Natural killer cell (primary cell): ENCODE measurements at regions not wholly inside any gene's neighbourhood (a gene's known extent, or its start where the extent isn't known, plus 50 kb on each side); places are given as distances from the start of the nearest gene placed in this dataset.
A peak's percentile ranks its signal among the peaks of the same experiment; 100 is the strongest.

Experiments used
- ATAC-seq, 3 donors: fragments of 150-1000 bp in 2 of 3; fragments of 200-7000 bp in 1 of 3; cut with Tn5 transposase; 1 replicate in 1 of 3; 2 replicates in 2 of 3; pipeline ENCODE4 v1.10.0; 2021; ENCODE audit warnings: mild to moderate bottlenecking in 2 of 3, moderate library complexity in 2 of 3
- DNase-seq, 2 donors: peaks; one replicate each; pipeline versions ENCODE4 v3.0.0 to v3.0.0-alpha.2; 2013 to 2021; ENCODE audit warnings: mixed read lengths in 1 of 2
- H3K27ac ChIP-seq: one replicate; pipeline ENCODE4 v1.5.1; 2013; ENCODE audit warnings: mild to moderate bottlenecking, low read length
- H3K27me3 ChIP-seq: one replicate; pipeline ENCODE4 v1.6.1; 2013; ENCODE audit warnings: low read length; ENCODE audit not compliant: control insufficient read depth, insufficient read depth
- H3K36me3 ChIP-seq: one replicate; pipeline ENCODE4 v1.6.1; 2013; ENCODE audit warnings: low read length; ENCODE audit not compliant: control insufficient read depth, insufficient read depth
- H3K4me1 ChIP-seq: one replicate; pipeline ENCODE4 v1.6.1; 2013; ENCODE audit warnings: low read length; ENCODE audit not compliant: control insufficient read depth, insufficient read depth
- H3K4me3 ChIP-seq: one replicate; pipeline ENCODE4 v1.5.1; 2013; ENCODE audit warnings: low read length
- H3K9me3 ChIP-seq: one replicate; pipeline ENCODE4 v1.6.1; 2013; ENCODE audit warnings: low read length; ENCODE audit not compliant: control insufficient read depth, insufficient read depth
- H3K27ac Mint-ChIP-seq, 2 donors: one replicate each; pipeline ENCODE4 v1.8.0; 2022; ENCODE audit warnings: mild to moderate bottlenecking in 2 of 2, mixed read lengths in 2 of 2, moderate library complexity in 1 of 2
- H3K27me3 Mint-ChIP-seq, 2 donors: one replicate each; pipeline ENCODE4 v1.8.0; 2022; ENCODE audit warnings: low read depth in 2 of 2, mixed read lengths in 2 of 2
- H3K36me3 Mint-ChIP-seq: one replicate; pipeline ENCODE4 v1.8.0; 2022; ENCODE audit warnings: mixed read lengths
- H3K4me1 Mint-ChIP-seq, 2 donors: one replicate each; pipeline ENCODE4 v1.8.0; 2022; ENCODE audit warnings: mixed read lengths in 2 of 2
- H3K4me3 Mint-ChIP-seq: one replicate; pipeline ENCODE4 v1.8.0; 2022; ENCODE audit warnings: mild to moderate bottlenecking, moderate library complexity, mixed read lengths
- H3K9me3 Mint-ChIP-seq, 2 donors: one replicate each; pipeline ENCODE4 v1.8.0; 2022; ENCODE audit warnings: mixed read lengths in 2 of 2
- CTCF ChIP-seq: fragments of 200-600 bp; IDR thresholded peaks from one replicate; pipeline ENCODE4 v1.8.0; 2022; ENCODE audit warnings: antibody characterized with exemption
- WGBS: methylation state at CpG from one replicate; pipeline ENCODE4 v1.1.7; 2013; ENCODE audit warnings: missing lambda C conversion rate; ENCODE audit not compliant: insufficient coverage; 5-methylcytosine and 5-hydroxymethylcytosine counted together
- intact Hi-C: fragments of 100-400 bp; cut with micrococcal nuclease; formaldehyde crosslinking; loops from one replicate; pipeline ENCODE4 v1.14.2; 2022

- Histone ChIP-seq H3K4me3 (no peak overlapping the region), H3K36me3 (no peaks in the 10 kb centered on the region), H3K4me1 (peaks cover 9% of the 10 kb centered on the region), H3K27me3 (no peaks in the 10 kb centered on the region), H3K9me3 (no peaks in the 10 kb centered on the region), H3K27ac (no peak overlapping the region)
- H3K27ac Mint-ChIP-seq: no peak overlapping the region
- no peak for TF ChIP-seq CTCF
- H3K36me3 Mint-ChIP-seq: no peaks in the 10 kb centered on the region
- peaks cover 0 to 14% of the 10 kb centered on the region in 2 donors for H3K4me1 Mint-ChIP-seq
- H3K27me3 Mint-ChIP-seq: peaks cover 5 to 6% of the 10 kb centered on the region in 2 donors
- ATAC-seq: no peak
- intact Hi-C loops: no loop called here
- no peak for DNase-seq
- H3K4me3 Mint-ChIP-seq: no peak overlapping the region
- 93% methylated on average over 3 of the region's 3 CpGs for WGBS
- no peaks in the 10 kb centered on the region for H3K9me3 Mint-ChIP-seq
Measured at GRCh38 chr1:230545181-230545580, 97.1 kb upstream of the COG2 start.

- Mint-ChIP-seq H3K9me3 (no peaks in the 10 kb centered on the region), H3K4me3 (no peak overlapping the region), H3K36me3 (no peaks in the 10 kb centered on the region), H3K27ac (no peak overlapping the region), H3K4me1 (peaks cover 0 to 14% of the 10 kb centered on the region in 2 donors), H3K27me3 (peaks cover 6 to 8% of the 10 kb centered on the region in 2 donors)
- Histone ChIP-seq H3K4me3 (no peak overlapping the region), H3K27me3 (no peaks in the 10 kb centered on the region), H3K9me3 (no peaks in the 10 kb centered on the region), H3K36me3 (no peaks in the 10 kb centered on the region), H3K27ac (no peak overlapping the region), H3K4me1 (peaks cover 9% of the 10 kb centered on the region)
- no peak for DNase-seq
- intact Hi-C loops: no loop called here
- ATAC-seq: no peak
- TF ChIP-seq CTCF: no peak
Measured at GRCh38 chr1:230544758-230545157, 97.5 kb upstream of the COG2 start.

- peaks cover 6 to 8% of the 10 kb centered on the region in 2 donors for H3K27me3 Mint-ChIP-seq
- DNase-seq (no peak), ATAC-seq (no peak)
- Histone ChIP-seq H3K4me1 (peaks cover 9% of the 10 kb centered on the region), H3K9me3 (no peaks in the 10 kb centered on the region), H3K27me3 (no peaks in the 10 kb centered on the region), H3K27ac (no peak overlapping the region), H3K36me3 (no peaks in the 10 kb centered on the region), H3K4me3 (no peak overlapping the region)
- no peaks in the 10 kb centered on the region for H3K9me3 Mint-ChIP-seq
- H3K4me3 Mint-ChIP-seq: no peak overlapping the region
- WGBS: 98% methylated on average over 2 of the region's 2 CpGs
- H3K36me3 Mint-ChIP-seq: no peaks in the 10 kb centered on the region
- peaks cover 0 to 14% of the 10 kb centered on the region in 2 donors for H3K4me1 Mint-ChIP-seq
- peak overlapping the region in 1 of 2 donors; percentile 36 for H3K27ac Mint-ChIP-seq
- intact Hi-C loops: no loop called here
- no peak for TF ChIP-seq CTCF
Measured at GRCh38 chr1:230543085-230543484, 99.2 kb upstream of the COG2 start.

GRCh38 chr1:230542681-230543080, 99.6 kb upstream of the COG2 start:
- Mint-ChIP-seq H3K27ac (peak overlapping the region in 1 of 2 donors; percentile 36), H3K27me3 (peaks cover 6 to 10% of the 10 kb centered on the region in 2 donors), H3K36me3 (no peaks in the 10 kb centered on the region), H3K4me3 (no peak overlapping the region), H3K4me1 (peaks cover 0 to 14% of the 10 kb centered on the region in 2 donors), H3K9me3 (no peaks in the 10 kb centered on the region)
- no peak for TF ChIP-seq CTCF
- H3K4me3 ChIP-seq: no peak overlapping the region
- H3K9me3 ChIP-seq: no peaks in the 10 kb centered on the region
- H3K4me1 ChIP-seq: peaks cover 9% of the 10 kb centered on the region
- ATAC-seq: no peak
- no peaks in the 10 kb centered on the region for H3K36me3 ChIP-seq
- H3K27ac ChIP-seq: no peak overlapping the region
- no peak for DNase-seq
- H3K27me3 ChIP-seq: no peaks in the 10 kb centered on the region
- intact Hi-C loops: no loop called here
- WGBS: 100% methylated on average over 2 of the region's 2 CpGs
